ENCODE measurements at regions not wholly inside any gene's neighbourhood (a gene's known extent, or its start where the extent isn't known, plus 50 kb on each side); places are given as distances from the start of the nearest gene placed in this dataset.

DNA sequence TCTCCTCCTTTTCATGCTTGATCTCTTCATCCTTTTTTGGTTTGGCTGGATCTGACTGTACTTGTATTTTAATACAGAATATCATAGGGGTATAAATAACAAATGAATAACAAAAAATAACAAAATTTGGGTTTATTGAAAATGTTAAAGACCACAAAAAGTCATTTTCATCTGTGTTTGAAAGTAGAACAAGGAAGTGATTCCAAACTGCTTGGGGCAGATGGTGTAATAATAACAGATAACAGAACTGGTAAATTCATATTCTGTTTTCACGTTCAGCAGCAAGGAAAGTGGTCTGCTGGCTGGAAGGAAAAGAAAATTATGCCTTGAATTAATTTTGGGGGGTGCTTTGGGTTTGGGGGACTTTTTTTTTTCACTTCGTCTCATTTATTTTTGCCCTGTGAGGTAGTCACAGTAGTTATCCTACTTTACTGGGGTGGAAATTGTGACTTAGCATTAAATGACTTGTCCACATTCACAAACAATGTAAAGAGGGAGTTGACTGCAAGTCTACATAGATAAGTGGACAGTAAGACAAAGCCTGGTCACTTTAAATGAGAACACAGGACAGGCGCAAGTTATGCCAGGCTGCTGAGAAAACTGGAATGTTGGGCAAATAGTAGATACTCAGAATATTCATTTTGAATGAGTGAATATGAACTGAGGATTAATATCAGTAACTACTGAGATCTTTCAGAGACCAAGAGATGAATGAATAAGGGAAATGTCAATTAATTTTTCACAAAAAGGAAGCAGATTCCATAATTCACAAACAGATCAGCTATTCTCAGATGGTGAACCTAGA is 193.9 kb upstream of the CITED2 start:
- no peak for TF ChIP-seq EZH2 (IDR thresholded peaks at IDR 0.05; ENCODE audit: borderline replicate concordance, low read length)
- TF ChIP-seq, protein P1, sequence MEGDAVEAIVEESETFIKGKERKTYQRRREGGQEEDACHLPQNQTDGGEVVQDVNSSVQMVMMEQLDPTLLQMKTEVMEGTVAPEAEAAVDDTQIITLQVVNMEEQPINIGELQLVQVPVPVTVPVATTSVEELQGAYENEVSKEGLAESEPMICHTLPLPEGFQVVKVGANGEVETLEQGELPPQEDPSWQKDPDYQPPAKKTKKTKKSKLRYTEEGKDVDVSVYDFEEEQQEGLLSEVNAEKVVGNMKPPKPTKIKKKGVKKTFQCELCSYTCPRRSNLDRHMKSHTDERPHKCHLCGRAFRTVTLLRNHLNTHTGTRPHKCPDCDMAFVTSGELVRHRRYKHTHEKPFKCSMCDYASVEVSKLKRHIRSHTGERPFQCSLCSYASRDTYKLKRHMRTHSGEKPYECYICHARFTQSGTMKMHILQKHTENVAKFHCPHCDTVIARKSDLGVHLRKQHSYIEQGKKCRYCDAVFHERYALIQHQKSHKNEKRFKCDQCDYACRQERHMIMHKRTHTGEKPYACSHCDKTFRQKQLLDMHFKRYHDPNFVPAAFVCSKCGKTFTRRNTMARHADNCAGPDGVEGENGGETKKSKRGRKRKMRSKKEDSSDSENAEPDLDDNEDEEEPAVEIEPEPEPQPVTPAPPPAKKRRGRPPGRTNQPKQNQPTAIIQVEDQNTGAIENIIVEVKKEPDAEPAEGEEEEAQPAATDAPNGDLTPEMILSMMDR (IDR thresholded peaks at IDR 0.05; ENCODE audit: low read length) = no peak
